UCSD-AML1 (cell line): ENCODE measurements at regions not wholly inside any gene's neighbourhood (a gene's known extent, or its start where the extent isn't known, plus 50 kb on each side); places are given as distances from the start of the nearest gene placed in this dataset.

Experiments used
- DNase-seq: peaks from one replicate; lab custom pipeline; 2025; ENCODE audit not compliant: unreplicated experiment; lab: John Stamatoyannopoulos, UW

DNA sequence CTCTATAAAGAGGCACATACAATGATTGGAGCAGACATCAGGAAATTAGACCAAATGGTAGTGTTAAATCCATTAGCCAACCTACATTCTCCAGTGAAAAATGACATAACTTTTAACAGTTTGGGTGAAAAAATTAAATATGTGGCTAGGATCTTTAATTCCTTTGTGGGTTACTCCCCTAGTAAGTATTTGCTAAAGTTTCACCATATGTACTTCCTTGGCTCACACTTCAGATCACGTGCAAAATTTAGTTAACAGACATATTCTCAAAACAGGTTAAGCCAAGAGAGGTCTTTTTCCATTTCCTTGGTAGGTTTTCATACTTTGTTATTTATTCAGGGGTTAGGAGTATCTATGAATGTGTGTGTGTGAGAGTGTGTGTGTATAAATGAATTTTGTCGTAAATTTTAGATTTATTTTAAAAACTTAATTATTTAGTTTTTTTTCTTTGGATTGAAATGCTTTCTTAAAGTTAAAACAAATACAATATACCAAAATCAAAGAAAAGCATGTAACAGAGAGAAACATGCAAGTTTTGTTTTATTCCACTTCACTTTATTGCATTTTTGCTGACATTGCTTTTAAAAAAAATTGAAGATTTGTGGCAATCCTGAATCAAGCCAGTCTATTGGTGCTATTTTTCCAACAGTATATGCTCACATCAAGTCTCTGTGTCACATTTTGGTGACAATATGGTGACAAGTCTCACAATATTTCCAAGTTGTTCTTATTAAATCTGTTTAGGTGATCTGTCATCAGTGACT lies 258.7 kb downstream of the FLRT2 start:
- DNase-seq: no peak

- DNase-seq: no peak
Measured at GRCh38 chr14:85766295-85766694, 236.4 kb downstream of the FLRT2 start.

- no peak for DNase-seq
Measured at GRCh38 chr14:85764822-85765221, 234.9 kb downstream of the FLRT2 start.

DNA sequence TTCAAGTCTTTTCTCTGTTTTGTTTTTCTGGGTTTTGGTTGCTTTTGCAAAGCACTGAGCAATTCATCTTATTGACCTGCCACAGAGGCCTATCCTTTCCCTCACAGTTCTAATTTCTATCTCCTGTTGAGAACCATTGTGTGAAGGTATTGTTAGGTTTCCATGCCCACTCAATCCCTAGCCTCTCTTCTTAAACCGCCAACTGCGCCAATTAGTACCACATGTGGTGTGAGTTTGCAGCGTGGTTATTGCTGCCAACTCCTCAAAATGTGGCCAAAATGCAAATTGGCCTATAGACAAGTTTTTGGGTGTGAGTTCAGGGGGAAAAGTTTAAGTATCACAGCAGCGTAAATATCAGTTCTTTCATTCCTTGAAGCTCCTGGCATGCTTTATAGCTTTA lies 232.6 kb downstream of the FLRT2 start:
- no peak for DNase-seq

DNA sequence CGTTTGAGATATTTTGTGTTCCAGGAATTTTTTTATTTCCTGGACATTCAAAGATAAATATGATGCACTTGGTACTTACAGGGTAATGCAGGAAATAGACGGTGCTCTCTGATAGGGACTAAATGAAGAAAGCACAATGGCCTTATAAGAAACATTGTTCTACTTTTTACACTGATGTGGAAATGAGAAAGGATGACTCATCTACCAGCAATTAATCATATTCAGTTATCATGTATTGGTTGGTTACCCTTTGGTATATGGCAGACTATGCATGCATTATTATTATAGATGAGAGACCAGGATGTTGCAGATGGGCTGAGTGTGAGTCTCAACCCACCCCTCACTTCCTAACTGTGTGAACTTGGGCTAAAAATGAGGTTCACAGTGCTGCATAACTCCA lies 222.2 kb downstream of the FLRT2 start:
- DNase-seq: no peak

- no peak for DNase-seq
Measured at GRCh38 chr14:85744573-85744972, 214.6 kb downstream of the FLRT2 start.

DNA sequence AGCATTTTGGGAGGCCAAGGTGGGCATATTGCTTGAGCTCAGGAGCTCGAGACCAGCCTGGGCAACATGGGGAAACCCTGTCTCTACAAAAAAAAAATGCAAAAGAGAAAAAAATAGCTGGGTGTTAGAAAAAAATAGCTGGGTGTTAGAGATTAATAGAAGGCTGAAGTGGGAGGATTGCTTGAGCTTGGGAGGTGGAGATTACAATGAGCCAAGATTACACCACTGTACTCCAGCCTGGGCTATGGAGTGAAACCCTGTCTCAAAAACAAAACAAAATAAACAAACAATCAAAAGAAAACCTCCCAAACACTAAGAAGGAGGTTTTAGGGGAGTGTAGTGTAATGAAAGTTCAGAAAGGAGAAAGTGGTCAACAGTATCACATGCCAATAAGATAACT lies 202.1 kb downstream of the FLRT2 start:
- DNase-seq: no peak

DNA sequence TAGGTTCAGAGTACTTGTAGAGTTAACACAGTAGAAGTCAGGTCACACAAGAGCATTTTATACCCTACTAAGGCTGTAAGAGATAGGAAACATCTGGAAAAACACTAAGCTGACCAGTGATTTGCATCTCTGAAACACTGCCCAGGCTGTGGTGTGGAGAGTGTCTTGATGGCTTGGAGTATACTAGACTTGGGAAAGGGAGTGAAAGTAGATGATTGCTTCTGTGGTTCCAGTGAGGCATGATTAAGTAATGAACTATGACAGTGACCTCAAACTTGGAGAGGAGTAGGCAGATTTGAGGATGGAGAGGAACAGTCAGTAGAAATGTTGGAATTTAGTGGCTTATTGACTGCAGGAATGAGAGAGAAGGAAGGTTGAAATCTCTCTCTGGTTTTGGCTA lies 201.2 kb downstream of the FLRT2 start:
- no peak for DNase-seq

GRCh38 chr14:85728476-85729065 lies 198.6 kb downstream of the FLRT2 start:
- DNase-seq: no peak

DNA sequence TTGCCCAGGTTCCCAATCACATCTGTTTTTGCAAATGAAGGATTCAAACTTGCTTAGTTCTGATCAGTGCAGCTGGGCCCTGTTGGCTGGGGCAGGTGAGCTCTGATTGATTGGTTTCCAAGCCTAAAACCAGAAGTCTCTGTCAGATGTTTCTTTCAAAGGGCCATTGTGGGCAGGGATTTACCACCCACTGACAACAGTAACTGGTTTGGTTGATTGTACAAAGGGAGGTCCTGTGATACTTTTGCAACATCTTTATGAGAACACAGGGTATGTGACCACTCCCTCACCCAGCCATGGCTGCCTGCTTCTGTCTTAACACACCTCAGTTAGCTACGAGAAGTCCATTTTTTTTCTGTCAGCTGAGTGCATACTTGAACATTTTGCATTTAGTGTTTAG lies 184.1 kb downstream of the FLRT2 start:
- DNase-seq: no peak

- DNase-seq: no peak
Measured at GRCh38 chr14:85711620-85712019, 181.7 kb downstream of the FLRT2 start.
